Astrocyte of the spinal cord (primary cell): ENCODE measurements at regions not wholly inside any gene's neighbourhood (a gene's known extent, or its start where the extent isn't known, plus 50 kb on each side); places are given as distances from the start of the nearest gene placed in this dataset.

Source experiments
- DNase-seq: peaks from one replicate; pipeline ENCODE4 v3.0.0; 2011; ENCODE audit warnings: low read depth, low spot score
- H3K4me3 ChIP-seq: 2 replicates; pipeline ENCODE4 v1.5.1; 2011; ENCODE audit warnings: low read depth, mild to moderate bottlenecking, low read length, moderate library complexity
- in situ Hi-C: cut with HindIII; loops from 2 replicates; pipeline ENCODE4 v1.10.0; 2017; ENCODE audit warnings: low sequenced_read_pairs
- TF ChIP-seq, protein P1 (sequence below): IDR thresholded peaks from 2 replicates; pipeline ENCODE4 v1.5.1; 2012; ENCODE audit warnings: low read depth, mild to moderate bottlenecking, low read length, inconsistent platforms

DNA sequence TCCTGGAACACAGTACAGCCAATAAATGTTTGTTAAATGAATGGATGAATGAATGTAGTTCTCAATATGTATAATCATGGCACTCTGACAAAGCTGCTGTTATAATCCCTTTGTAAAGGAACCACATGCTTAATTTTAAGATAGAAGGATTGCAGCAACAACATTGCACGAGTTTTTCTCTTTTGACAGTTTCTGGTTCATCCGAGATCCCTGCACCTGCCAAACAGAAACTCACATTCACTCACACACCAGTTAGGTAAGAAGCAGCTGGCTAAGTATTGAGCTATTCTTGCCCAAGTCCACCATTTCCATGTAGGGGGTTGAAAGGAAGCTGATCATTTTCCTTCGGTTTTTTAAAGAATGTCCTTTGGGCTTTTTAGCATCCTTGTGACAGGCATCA lies 133.7 kb upstream of the MAP1B start:
- TF ChIP-seq, protein P1, sequence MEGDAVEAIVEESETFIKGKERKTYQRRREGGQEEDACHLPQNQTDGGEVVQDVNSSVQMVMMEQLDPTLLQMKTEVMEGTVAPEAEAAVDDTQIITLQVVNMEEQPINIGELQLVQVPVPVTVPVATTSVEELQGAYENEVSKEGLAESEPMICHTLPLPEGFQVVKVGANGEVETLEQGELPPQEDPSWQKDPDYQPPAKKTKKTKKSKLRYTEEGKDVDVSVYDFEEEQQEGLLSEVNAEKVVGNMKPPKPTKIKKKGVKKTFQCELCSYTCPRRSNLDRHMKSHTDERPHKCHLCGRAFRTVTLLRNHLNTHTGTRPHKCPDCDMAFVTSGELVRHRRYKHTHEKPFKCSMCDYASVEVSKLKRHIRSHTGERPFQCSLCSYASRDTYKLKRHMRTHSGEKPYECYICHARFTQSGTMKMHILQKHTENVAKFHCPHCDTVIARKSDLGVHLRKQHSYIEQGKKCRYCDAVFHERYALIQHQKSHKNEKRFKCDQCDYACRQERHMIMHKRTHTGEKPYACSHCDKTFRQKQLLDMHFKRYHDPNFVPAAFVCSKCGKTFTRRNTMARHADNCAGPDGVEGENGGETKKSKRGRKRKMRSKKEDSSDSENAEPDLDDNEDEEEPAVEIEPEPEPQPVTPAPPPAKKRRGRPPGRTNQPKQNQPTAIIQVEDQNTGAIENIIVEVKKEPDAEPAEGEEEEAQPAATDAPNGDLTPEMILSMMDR, result no peak
- in situ Hi-C loops, result no loop called here
- DNase-seq, result peak; percentile 1
- H3K4me3 ChIP-seq, result no peak overlapping the region

DNA sequence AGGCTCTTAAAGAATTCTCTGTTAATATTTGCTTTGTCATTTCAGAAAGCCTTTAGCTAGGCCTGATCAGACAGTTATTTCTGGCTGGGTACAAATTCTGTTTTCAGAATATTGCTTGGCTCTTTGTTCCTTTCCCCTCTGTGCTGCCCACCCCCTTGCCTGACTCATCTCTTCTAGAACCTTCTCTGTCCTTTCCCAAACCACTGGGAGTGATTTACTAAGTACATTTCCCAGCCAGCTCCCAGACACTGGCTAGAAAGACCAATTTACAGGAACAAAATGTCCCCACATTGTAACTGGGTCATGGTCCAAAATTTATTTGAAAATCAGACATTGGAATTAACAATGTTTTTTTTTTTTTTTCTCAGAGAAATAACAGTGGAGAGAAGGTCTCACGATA lies 133.1 kb upstream of the MAP1B start:
- TF ChIP-seq, protein P1, result no peak
- DNase-seq, result peak; percentile 72
- H3K4me3 ChIP-seq, result no peak overlapping the region
- in situ Hi-C loops, result no loop called here

DNA sequence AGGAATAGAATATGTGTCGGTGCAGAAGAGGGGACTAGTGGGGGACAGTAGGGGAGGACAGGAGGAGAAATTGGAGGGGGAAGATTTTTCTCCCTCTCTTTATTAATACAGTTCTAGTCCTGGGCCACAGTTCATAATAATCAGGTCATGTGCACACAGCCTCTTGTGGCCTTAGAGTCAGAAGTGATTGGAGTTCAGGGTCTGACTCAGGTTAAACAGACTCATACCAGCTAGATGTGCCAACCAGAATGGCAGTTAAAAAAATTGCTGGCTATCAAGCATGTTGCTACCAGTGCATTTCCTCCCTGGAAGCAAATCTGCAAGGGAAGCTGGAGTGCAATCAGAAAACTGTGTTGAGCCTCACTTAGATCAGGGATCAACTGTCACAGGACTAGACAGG lies 132.7 kb upstream of the MAP1B start:
- in situ Hi-C loops, result no loop called here
- peak; percentile 3 for DNase-seq
- TF ChIP-seq, protein P1, result no peak
- H3K4me3 ChIP-seq, result no peak overlapping the region

DNA sequence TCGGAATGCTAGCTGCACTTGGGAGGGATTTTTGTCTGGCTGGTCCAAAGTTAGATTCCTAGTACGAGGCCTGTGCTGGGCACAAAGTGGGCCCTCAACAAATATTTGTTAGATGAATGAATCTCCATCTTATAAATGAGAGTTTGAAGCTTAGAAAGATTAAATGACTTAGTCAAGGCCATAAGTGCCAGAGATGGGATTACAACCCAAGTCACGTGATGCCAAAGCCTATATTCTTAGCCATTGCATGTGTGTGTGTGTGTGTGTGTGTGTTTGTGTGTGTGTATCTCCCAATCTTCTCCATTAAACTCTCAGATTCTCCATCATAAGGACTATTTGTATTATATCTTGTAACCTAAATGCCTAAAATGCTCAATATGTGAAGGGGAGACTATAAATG lies 130.8 kb upstream of the MAP1B start:
- TF ChIP-seq, protein P1, result no peak
- no peak for DNase-seq
- in situ Hi-C loops, result no loop called here
- H3K4me3 ChIP-seq, result no peak overlapping the region

DNA sequence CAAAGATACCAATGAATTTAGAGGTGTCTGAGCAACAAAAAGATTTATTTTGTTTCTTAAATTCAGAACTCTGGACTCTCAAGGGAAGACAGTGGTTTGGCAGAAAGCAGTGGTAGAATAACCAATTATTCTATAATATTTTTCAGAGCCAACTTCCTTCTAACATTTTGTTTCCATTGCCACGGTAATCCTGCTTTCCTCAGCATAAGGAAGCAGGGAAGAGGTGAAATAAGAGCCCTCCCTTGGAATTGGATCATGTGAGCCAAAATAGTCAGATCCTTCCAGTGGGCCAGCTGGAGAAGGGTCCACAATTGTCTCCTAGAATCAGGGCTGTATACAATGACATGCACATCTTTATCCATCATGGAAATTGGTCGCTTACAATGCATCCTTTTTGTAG lies 130.0 kb upstream of the MAP1B start:
- TF ChIP-seq, protein P1, result no peak
- in situ Hi-C loops, result no loop called here
- no peak overlapping the region for H3K4me3 ChIP-seq
- DNase-seq, result no peak

DNA sequence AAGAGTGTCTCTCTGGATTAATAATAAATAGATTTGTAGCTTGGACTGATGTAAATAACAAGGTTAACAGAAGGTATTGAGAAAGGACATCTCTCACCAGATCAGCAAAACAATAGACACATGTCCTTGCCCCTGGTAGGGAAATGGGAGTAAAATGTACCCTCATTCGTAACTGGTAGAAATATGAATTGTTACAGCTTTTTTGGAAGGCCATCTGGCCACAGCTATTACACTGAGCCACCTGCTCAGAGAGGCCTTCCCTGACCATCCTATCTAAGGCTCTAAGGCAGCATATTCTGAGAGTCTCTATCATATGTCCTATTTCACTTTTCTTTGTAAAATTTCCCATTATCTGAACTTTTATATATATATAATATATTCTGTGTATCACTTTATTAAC lies 129.1 kb upstream of the MAP1B start:
- in situ Hi-C loops, result no loop called here
- TF ChIP-seq, protein P1, result no peak
- no peak for DNase-seq
- H3K4me3 ChIP-seq, result no peak overlapping the region

DNA sequence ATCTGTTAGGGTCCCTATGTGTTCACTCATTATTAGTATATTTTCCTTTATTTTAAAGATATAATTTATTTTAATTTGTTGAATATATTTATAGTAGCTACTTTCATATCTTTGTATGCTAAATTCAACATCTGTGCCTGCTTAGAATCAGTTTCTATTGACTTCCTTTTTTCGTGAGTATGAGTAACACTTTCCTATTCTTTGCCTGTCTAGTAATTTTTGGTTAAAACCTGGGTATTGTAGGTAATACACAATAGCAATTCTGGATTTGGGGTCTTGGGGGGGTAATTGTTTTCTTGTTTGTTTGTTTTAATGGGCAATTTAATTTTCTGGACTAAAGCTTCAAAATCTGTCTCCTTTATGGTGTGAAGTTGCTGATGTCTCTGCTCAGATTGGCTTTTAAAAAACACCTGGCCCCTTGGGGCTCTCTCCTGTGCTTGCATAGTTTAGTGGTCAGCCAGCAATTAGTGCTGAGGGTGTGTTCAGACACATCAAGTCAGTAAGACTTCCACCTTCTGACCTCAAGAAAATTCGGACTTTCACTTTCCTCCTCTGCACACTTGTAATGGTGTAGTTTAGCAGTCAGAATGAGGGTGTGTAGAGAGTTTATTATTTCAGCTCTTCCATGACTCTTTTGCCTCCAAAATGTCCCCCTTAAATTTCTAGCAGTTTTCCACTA lies 124.4 kb upstream of the MAP1B start:
- TF ChIP-seq, protein P1, result no peak
- in situ Hi-C loops, result no loop called here
- H3K4me3 ChIP-seq, result no peak overlapping the region
- no peak for DNase-seq
